ENCODE measurements at regions not wholly inside any gene's neighbourhood (a gene's known extent, or its start where the extent isn't known, plus 50 kb on each side); places are given as distances from the start of the nearest gene placed in this dataset.
"Not testable (repeated sequence)": the region's sequence is repeated elsewhere in the genome, so short reads cannot be mapped to it uniquely, and the experiment has no call there.

DNA sequence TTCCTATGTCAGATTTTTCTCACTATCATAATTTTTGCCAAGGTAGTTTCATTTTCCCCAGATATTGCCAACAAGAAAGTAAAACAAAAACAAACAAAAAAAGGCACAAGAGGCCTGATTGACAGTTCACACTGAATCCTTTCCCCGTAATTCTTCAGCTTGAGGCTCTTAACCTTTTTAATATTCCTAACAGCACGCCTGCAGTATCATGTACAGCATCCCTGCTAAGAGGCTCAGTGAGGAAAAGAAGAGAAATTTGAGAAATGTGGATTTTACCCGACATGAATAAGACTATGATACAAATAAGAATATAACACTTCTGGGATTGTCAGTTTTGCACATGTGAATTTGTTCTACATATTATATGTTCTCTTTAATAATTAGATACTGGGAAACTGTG is 182.4 kb upstream of the CDK1 start:
- Mint-ChIP-seq H3K4me1 (peaks cover 6% of the 10 kb centered on the region), H3K9me3 (no peaks in the 10 kb centered on the region), H3K4me3 (no peak overlapping the region), H3K27me3 (ENCODE audit: low read depth) (no peaks in the 10 kb centered on the region), H3K36me3 (peaks cover 5% of the 10 kb centered on the region), H3K27ac (no peak overlapping the region)
- TF ChIP-seq, protein P1, sequence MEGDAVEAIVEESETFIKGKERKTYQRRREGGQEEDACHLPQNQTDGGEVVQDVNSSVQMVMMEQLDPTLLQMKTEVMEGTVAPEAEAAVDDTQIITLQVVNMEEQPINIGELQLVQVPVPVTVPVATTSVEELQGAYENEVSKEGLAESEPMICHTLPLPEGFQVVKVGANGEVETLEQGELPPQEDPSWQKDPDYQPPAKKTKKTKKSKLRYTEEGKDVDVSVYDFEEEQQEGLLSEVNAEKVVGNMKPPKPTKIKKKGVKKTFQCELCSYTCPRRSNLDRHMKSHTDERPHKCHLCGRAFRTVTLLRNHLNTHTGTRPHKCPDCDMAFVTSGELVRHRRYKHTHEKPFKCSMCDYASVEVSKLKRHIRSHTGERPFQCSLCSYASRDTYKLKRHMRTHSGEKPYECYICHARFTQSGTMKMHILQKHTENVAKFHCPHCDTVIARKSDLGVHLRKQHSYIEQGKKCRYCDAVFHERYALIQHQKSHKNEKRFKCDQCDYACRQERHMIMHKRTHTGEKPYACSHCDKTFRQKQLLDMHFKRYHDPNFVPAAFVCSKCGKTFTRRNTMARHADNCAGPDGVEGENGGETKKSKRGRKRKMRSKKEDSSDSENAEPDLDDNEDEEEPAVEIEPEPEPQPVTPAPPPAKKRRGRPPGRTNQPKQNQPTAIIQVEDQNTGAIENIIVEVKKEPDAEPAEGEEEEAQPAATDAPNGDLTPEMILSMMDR (IDR thresholded peaks at IDR 0.05; ENCODE audit: unreplicated experiment), result no peak
- DNase-seq (ENCODE audit: low spot score in 2 of 2, unreplicated experiment in 2 of 2), result no peak

DNA sequence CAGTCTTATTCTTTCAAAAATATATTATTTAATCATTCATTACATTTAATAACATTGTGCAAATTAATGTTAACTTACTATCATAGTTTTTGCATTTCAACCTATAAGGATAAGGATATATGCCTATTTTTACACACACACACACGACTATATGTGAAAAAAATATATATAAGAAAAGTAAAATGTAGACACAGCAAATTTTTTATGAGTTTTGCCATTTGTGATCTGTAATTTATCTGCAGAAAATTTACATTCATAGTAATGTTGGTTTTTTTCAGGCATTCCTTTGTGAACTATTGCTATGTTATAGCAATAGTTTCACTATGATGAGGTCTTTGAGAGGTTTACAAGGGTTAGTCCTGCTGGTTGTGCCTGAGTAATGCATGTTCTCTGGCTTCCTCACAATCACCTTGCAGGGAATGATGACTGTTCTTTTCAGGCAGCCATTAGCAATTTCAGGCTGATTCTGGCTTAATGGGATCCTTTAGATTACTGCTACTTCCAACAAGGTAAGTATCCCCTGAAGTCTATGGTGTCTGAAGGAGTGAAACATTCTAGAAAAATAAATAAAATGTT is 183.7 kb upstream of the CDK1 start:
- H3K27me3 Mint-ChIP-seq (ENCODE audit: low read depth), result no peaks in the 10 kb centered on the region
- no peaks in the 10 kb centered on the region for H3K9me3 Mint-ChIP-seq
- H3K4me3 Mint-ChIP-seq, result no peak overlapping the region
- DNase-seq (ENCODE audit: low spot score in 2 of 2, unreplicated experiment in 2 of 2), result no peak
- no peak overlapping the region for H3K27ac Mint-ChIP-seq
- peaks cover 5% of the 10 kb centered on the region for H3K36me3 Mint-ChIP-seq
- TF ChIP-seq, protein P1 (IDR thresholded peaks at IDR 0.05; ENCODE audit: unreplicated experiment), result no peak
- peaks cover 6% of the 10 kb centered on the region for H3K4me1 Mint-ChIP-seq

DNA sequence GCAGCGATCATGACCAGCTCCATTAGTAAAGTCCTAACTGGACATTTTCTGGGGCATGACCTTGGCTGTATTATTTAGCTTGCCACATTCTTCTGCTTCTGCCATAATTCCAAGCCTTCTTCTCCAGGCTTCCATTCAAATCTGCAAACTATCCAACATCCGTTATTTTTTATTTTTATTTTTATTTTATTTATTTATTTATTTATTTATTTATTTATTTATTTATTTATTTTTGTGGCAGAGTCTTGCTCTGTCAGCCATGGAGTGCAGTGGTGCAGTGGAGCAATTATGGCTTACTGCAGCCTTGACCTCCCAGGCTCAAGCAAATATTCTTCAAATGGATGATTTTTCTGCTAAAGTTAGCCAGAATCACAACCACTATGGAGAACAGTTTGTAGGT is 187.2 kb upstream of the CDK1 start:
- H3K4me1 Mint-ChIP-seq, result no peaks in the 10 kb centered on the region
- no peak overlapping the region for H3K27ac Mint-ChIP-seq

DNA sequence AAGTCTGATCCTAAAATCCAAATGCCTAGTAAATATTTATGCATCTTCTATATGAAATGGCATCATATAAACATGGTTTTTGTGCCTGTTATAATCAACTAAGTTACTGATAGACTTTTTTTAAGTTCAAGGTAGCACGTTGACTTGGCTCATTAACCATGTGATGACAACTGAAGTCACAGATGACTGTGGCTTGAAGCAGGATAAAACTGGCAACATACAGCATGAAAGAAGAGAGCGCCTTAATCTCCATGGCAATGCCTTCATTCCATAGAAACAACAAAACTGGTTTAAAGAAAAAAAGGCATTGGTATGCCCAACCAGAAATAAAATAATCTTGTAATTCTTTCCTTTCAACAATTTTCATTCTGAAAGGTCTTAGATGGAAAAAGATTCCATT is 188.9 kb upstream of the CDK1 start:
- H3K27me3 Mint-ChIP-seq (ENCODE audit: low read depth), result no peaks in the 10 kb centered on the region

More for the DNA sequence above, 187.2 kb upstream of the CDK1 start:
- H3K36me3 Mint-ChIP-seq, result peaks cover 10% of the 10 kb centered on the region
- DNase-seq (ENCODE audit: low spot score in 2 of 2, unreplicated experiment in 2 of 2), result no peak
- no peaks in the 10 kb centered on the region for H3K27me3 Mint-ChIP-seq (ENCODE audit: low read depth)
- H3K9me3 Mint-ChIP-seq, result no peaks in the 10 kb centered on the region
- TF ChIP-seq, protein P1 (IDR thresholded peaks at IDR 0.05; ENCODE audit: unreplicated experiment), result no peak
- no peak overlapping the region for H3K4me3 Mint-ChIP-seq

DNA sequence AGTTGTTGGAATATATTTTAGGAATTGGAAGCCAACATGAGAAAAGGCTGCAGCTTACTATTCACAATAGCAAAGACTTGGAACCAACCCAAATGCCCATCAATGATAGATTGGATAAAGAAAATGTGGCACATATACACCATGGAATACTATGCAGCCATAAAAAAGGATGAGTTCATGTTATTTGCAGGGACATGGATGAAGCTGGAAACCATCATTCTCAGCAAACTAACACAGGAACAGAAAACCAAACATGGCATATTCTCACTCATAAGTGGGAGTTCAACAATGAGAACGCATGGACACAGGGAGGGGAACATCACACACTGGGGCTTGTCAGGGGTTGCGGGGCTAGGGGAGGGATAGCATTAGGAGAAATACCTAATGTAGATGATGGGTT is 192.1 kb upstream of the ANK3 start:
- not testable (repeated sequence) for H3K4me3 Mint-ChIP-seq; H3K27me3 Mint-ChIP-seq (ENCODE audit: low read depth); DNase-seq (ENCODE audit: low spot score in 2 of 2, unreplicated experiment in 2 of 2); H3K27ac Mint-ChIP-seq; H3K4me1 Mint-ChIP-seq
- Mint-ChIP-seq H3K36me3 (peaks cover 25% of the 10 kb centered on the region), H3K9me3 (peaks cover 14% of the 10 kb centered on the region)

More for the DNA sequence above, 188.9 kb upstream of the CDK1 start:
- Mint-ChIP-seq H3K9me3 (no peaks in the 10 kb centered on the region), H3K4me3 (no peak overlapping the region), H3K27ac (no peak overlapping the region), H3K4me1 (no peaks in the 10 kb centered on the region), H3K36me3 (peaks cover 16% of the 10 kb centered on the region)
- TF ChIP-seq, protein P1 (IDR thresholded peaks at IDR 0.05; ENCODE audit: unreplicated experiment), result no peak
- no peak for DNase-seq (ENCODE audit: low spot score in 2 of 2, unreplicated experiment in 2 of 2)

DNA sequence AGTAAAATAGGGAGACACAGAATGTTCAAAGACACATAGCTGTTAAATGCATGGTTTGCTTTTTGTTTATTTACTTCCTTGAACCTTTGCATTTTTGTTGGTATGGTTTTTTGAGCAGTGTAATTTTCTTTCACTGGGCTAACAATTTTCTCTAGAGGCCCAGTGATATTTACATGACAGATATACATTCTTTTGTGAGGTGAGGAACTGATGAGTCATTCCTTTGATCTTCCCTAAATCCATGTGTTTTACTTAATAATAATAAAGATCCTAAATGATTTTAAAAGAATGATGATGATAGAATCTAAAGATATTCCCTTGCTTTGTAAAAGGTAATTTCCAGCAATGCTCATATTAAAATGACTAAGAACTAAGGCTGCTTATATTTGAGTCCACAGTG is 188.5 kb upstream of the ANK3 start:
- TF ChIP-seq, protein P1 (IDR thresholded peaks at IDR 0.05; ENCODE audit: unreplicated experiment), result no peak
- DNase-seq (ENCODE audit: low spot score in 2 of 2, unreplicated experiment in 2 of 2), result no peak
- Mint-ChIP-seq H3K4me1 (peaks cover 17% of the 10 kb centered on the region), H3K4me3 (no peak overlapping the region), H3K27ac (no peak overlapping the region), H3K9me3 (peaks cover 13% of the 10 kb centered on the region), H3K36me3 (peaks cover 19% of the 10 kb centered on the region), H3K27me3 (ENCODE audit: low read depth) (no peaks in the 10 kb centered on the region)
